SK-N-SH treated with all-trans-retinoic acid at 6 μM for 48 hours (cell line): ENCODE measurements at regions not wholly inside any gene's neighbourhood (a gene's known extent, or its start where the extent isn't known, plus 50 kb on each side); places are given as distances from the start of the nearest gene placed in this dataset.

ENCODE experiments used
- ISL1 ChIP-seq: fragments of 250-450 bp; sonication (Bioruptor Pico); IDR thresholded peaks from 2 replicates; pipeline ENCODE4 v2.1.2; 2022; ENCODE audit warnings: mild to moderate bottlenecking, moderate library complexity
- TOX ChIP-seq: fragments of 250-450 bp; sonication (Bioruptor Pico); IDR thresholded peaks from 2 replicates; pipeline ENCODE4 v1.8.0; 2021; ENCODE audit warnings: mild to moderate bottlenecking, moderate library complexity, borderline replicate concordance
- ZFP30 ChIP-seq: fragments of 450-650 bp; formaldehyde crosslinking; IDR thresholded peaks from 2 replicates; pipeline ENCODE4 v1.5.0; 2022; ENCODE audit warnings: mild to moderate bottlenecking, moderate library complexity
- TF ChIP-seq, protein P1 (sequence below): fragments of 250-450 bp; sonication (Bioruptor Pico); IDR thresholded peaks from 2 replicates; pipeline ENCODE4 v1.5.1; 2020; ENCODE audit warnings: low read depth, mild to moderate bottlenecking, moderate library complexity

DNA sequence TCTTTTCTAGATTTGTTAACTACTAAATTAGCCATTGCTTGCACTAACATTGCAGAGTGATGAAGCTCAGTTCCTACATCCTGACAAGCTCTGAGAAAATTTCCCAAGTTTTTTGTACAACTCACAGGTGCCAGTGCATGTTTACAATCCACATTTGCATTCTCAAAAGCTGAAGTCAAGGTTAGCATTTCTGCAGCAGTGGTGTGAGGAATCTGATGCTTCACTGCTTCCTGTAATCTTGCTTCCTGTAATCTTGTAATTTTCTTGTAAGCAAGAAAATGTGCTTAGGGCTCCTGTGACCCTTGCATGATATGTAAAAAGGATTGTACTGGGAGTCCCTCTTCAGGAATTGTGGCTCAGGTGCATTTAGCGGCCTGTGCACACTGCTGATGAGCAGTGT is 207.4 kb upstream of the CXCL13 start:
- TF ChIP-seq ZFP30 (CRISPR knock-in tag) (no peak), ISL1 (CRISPR knock-in tag) (no peak), TOX (CRISPR knock-in tag) (no peak)
- TF ChIP-seq, protein P1, sequence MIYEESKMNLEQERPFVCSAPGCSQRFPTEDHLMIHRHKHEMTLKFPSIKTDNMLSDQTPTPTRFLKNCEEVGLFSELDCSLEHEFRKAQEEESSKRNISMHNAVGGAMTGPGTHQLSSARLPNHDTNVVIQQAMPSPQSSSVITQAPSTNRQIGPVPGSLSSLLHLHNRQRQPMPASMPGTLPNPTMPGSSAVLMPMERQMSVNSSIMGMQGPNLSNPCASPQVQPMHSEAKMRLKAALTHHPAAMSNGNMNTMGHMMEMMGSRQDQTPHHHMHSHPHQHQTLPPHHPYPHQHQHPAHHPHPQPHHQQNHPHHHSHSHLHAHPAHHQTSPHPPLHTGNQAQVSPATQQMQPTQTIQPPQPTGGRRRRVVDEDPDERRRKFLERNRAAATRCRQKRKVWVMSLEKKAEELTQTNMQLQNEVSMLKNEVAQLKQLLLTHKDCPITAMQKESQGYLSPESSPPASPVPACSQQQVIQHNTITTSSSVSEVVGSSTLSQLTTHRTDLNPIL (CRISPR knock-in tag) = no peak
